IMR-90 (cell line): ENCODE measurements at regions not wholly inside any gene's neighbourhood (a gene's known extent, or its start where the extent isn't known, plus 50 kb on each side); places are given as distances from the start of the nearest gene placed in this dataset.

Source experiments
- ATAC-seq: fragments of 200-7000 bp; cut with Tn5 transposase; 2 replicates; pipeline ENCODE4 v1.9.1; 2020; ENCODE audit warnings: low read depth, mild to moderate bottlenecking, moderate library complexity
- BruUV-seq: library from RNA; stranded (reverse); fragments of 400-500 nt; replicated peaks from 2 replicates; lab custom pipeline; 2021; lab: Mats Ljungman, UMichigan
- CTCF ChIA-PET: fragments of 300-600 bp; formaldehyde crosslinking; extraction: SDS; loops from one replicate; lab custom pipeline; 2021; ENCODE audit warnings: antibody characterized with exemption; lab: Yijun Ruan, JAX
- POLR2A ChIA-PET: fragments of 300-600 bp; sonication (Branson Sonifier 250); formaldehyde crosslinking; loops from one replicate; lab custom pipeline; 2022; ENCODE audit warnings: antibody characterized with exemption; ENCODE audit not compliant: unreplicated experiment; lab: Charles Lee
- DNase-seq: peaks from one replicate; pipeline ENCODE4 v3.0.0; 2013
- H2AFZ ChIP-seq: replicated peaks from 2 replicates; pipeline ENCODE3; 2013; ENCODE audit warnings: low read length, mild to moderate bottlenecking; ENCODE audit not compliant: poor library complexity
- H2AK5ac ChIP-seq: 2 replicates; pipeline ENCODE4 v1.6.1; 2013; ENCODE audit warnings: low read depth, low read length, inconsistent platforms
- H2AK9ac ChIP-seq: replicated peaks from 2 replicates; pipeline ENCODE3; 2013; ENCODE audit warnings: mild to moderate bottlenecking, low read depth, low read length, moderate library complexity; ENCODE audit not compliant: poor library complexity
- H2BK120ac ChIP-seq: 2 replicates; pipeline ENCODE4 v1.6.1; 2013; ENCODE audit warnings: low read depth, low read length, inconsistent platforms
- H2BK15ac ChIP-seq: 3 replicates; pipeline ENCODE4 v1.6.1; 2013; ENCODE audit warnings: low read depth, low read length, inconsistent platforms
- H2BK20ac ChIP-seq: 2 replicates; pipeline ENCODE4 v1.6.1; 2013; ENCODE audit warnings: low read depth, mild to moderate bottlenecking, inconsistent platforms, low read length, moderate library complexity
- H2BK5ac ChIP-seq: 2 replicates; pipeline ENCODE4 v1.6.1; 2013; ENCODE audit warnings: mild to moderate bottlenecking, low read depth, low read length, inconsistent platforms; ENCODE audit not compliant: poor library complexity, severe bottlenecking
- H3K14ac ChIP-seq: replicated peaks from 2 replicates; pipeline ENCODE4 v1.6.1; 2013; ENCODE audit warnings: low read depth, low read length, inconsistent platforms
- H3K18ac ChIP-seq: 2 replicates; pipeline ENCODE4 v1.6.1; 2013; ENCODE audit warnings: low read depth, low read length, control low read depth
- H3K23ac ChIP-seq: 2 replicates; pipeline ENCODE4 v1.6.1; 2013; ENCODE audit warnings: low read depth, low read length, inconsistent platforms
- H3K27ac ChIP-seq: 2 replicates; pipeline ENCODE4 v1.5.1; 2013; ENCODE audit warnings: mild to moderate bottlenecking, control low read depth, low read length; ENCODE audit not compliant: insufficient read depth
- H3K27me3 ChIP-seq: 2 replicates; pipeline ENCODE4 v1.6.1; 2013; ENCODE audit warnings: low read length; ENCODE audit not compliant: control insufficient read depth, insufficient read depth
- H3K36me3 ChIP-seq: 2 replicates; pipeline ENCODE4 v1.6.1; 2013; ENCODE audit warnings: low read length, mixed read lengths; ENCODE audit not compliant: control insufficient read depth, insufficient read depth
- H3K4ac ChIP-seq: 2 replicates; pipeline ENCODE4 v1.6.1; 2013; ENCODE audit warnings: low read depth, low read length, inconsistent platforms
- H3K4me1 ChIP-seq: 2 replicates; pipeline ENCODE4 v1.6.1; 2013; ENCODE audit warnings: low read length, mixed read lengths; ENCODE audit not compliant: control insufficient read depth, insufficient read depth
- H3K4me2 ChIP-seq: 2 replicates; pipeline ENCODE4 v1.6.1; 2013; ENCODE audit warnings: low read depth, mild to moderate bottlenecking, control low read depth, low read length, moderate library complexity
- H3K4me3 ChIP-seq: 2 replicates; pipeline ENCODE4 v1.5.1; 2013; ENCODE audit warnings: low read depth, mild to moderate bottlenecking, control low read depth, low read length, moderate library complexity; ENCODE audit not compliant: insufficient read depth
- H3K56ac ChIP-seq: 2 replicates; pipeline ENCODE4 v1.6.1; 2013; ENCODE audit warnings: low read length, inconsistent platforms; ENCODE audit not compliant: insufficient read depth; ENCODE audit errors: extremely low read depth
- H3K79me1 ChIP-seq, 2 experiments: 2 replicates each; pipeline ENCODE4 v1.6.1; 2013; ENCODE audit warnings: low read length in 2 of 2, inconsistent platforms in 1 of 2, low read depth in 1 of 2
- H3K9ac ChIP-seq: 2 replicates; pipeline ENCODE4 v1.6.1; 2013; ENCODE audit warnings: low read depth, low read length, control low read depth
- H3K9me1 ChIP-seq: 2 replicates; pipeline ENCODE4 v1.6.1; 2013; ENCODE audit warnings: low read length, inconsistent platforms; ENCODE audit not compliant: insufficient read depth
- H3K9me3 ChIP-seq: 2 replicates; pipeline ENCODE4 v1.6.1; 2013; ENCODE audit warnings: low read length; ENCODE audit not compliant: control insufficient read depth, insufficient read depth
- H4K20me1 ChIP-seq: 2 replicates; pipeline ENCODE4 v1.6.1; 2013; ENCODE audit warnings: low read length, inconsistent platforms; ENCODE audit not compliant: insufficient read depth
- H4K5ac ChIP-seq: 2 replicates; pipeline ENCODE4 v1.6.1; 2013; ENCODE audit warnings: mild to moderate bottlenecking, low read depth, low read length, control low read depth
- H4K8ac ChIP-seq, 2 experiments: 2 replicates each; pipeline ENCODE4 v1.6.1; 2013; ENCODE audit warnings: low read depth in 2 of 2, low read length in 2 of 2, control low read depth in 1 of 2, inconsistent platforms in 1 of 2
- H4K91ac ChIP-seq: 2 replicates; pipeline ENCODE4 v1.6.1; 2013; ENCODE audit warnings: low read depth, low read length, inconsistent platforms; ENCODE audit not compliant: insufficient read depth
- CEBPB ChIP-seq: IDR thresholded peaks from 2 replicates; pipeline ENCODE4 v1.6.1; 2012; ENCODE audit warnings: low read depth, low read length, improper control_type of control experiment
- CTCF ChIP-seq: conservative IDR thresholded peaks from 2 replicates; pipeline ENCODE4 v1.5.1; 2012; ENCODE audit warnings: mild to moderate bottlenecking, low read depth, low read length, improper control_type of control experiment
- FOS ChIP-seq: fragments of 150-350 bp; IDR thresholded peaks from 2 replicates; pipeline ENCODE4 v1.6.1; 2016; ENCODE audit warnings: low read depth, low read length
- RAD21 ChIP-seq: IDR thresholded peaks from 2 replicates; pipeline ENCODE4 v1.6.1; 2012; ENCODE audit warnings: low read length, improper control_type of control experiment
- RCOR1 ChIP-seq: IDR thresholded peaks from 2 replicates; pipeline ENCODE4 v1.6.1; 2012; ENCODE audit warnings: mild to moderate bottlenecking, low read length, improper control_type of control experiment; ENCODE audit not compliant: insufficient replicate concordance
- SMC3 ChIP-seq: fragments of 150-350 bp; IDR thresholded peaks from 2 replicates; pipeline ENCODE4 v1.6.1; 2016; ENCODE audit warnings: low read depth, mild to moderate bottlenecking, antibody characterized with exemption, low read length, moderate library complexity
- dilution Hi-C: fragments of 300-500 bp; cut with HindIII; formaldehyde crosslinking; loops from one replicate; pipeline ENCODE4 v1.14.3; 2018; ENCODE audit warnings: low sequenced_read_pairs; ENCODE audit not compliant: unreplicated experiment
- in situ Hi-C: fragments of 300-500 bp; cut with MboI; formaldehyde crosslinking; loops from 3 replicates; pipeline ENCODE4 v1.14.3; 2019; ENCODE audit warnings: low sequenced_read_pairs, inconsistent platforms, mixed read lengths
- intact Hi-C: fragments of 100-400 bp; cut with micrococcal nuclease; formaldehyde crosslinking; loops from 2 replicates; pipeline ENCODE4 v1.10.0; 2022

GRCh38 chr3:132788301-132788671, 66.1 kb upstream of the NPHP3 start:
- H3K14ac ChIP-seq: no peak overlapping the region
- H2BK20ac ChIP-seq: no peak overlapping the region
- no TSS peak for BruUV-seq
- H2AFZ ChIP-seq: no peak overlapping the region
- H2BK15ac ChIP-seq: no peak overlapping the region
- H4K91ac ChIP-seq: no peak overlapping the region
- DNase-seq: peak; percentile 72
- POLR2A ChIA-PET: no interaction called here
- H3K9me1 ChIP-seq: no peaks in the 10 kb centered on the region
- H3K27ac ChIP-seq: no peak overlapping the region
- no peak overlapping the region for H3K56ac ChIP-seq
- H3K36me3 ChIP-seq: no peaks in the 10 kb centered on the region
- ATAC-seq: peak; percentile 56
- H3K4me1 ChIP-seq: no peaks in the 10 kb centered on the region
- H3K9ac ChIP-seq: no peak overlapping the region
- intact Hi-C loops: no loop called here
- CTCF ChIA-PET: no interaction called here
- H3K4me2 ChIP-seq: no peak overlapping the region
- no peak overlapping the region for H3K4ac ChIP-seq
- no peaks in the 10 kb centered on the region for H3K9me3 ChIP-seq
- no peak overlapping the region for H2AK9ac ChIP-seq
- no peak overlapping the region for H3K18ac ChIP-seq
- H2BK5ac ChIP-seq: no peak overlapping the region
- no peaks in the 10 kb centered on the region for H3K27me3 ChIP-seq
- dilution Hi-C loops: no loop called here
- TF ChIP-seq CEBPB (peak; percentile 91), RCOR1 (no peak), FOS (no peak), CTCF (no peak), SMC3 (no peak), RAD21 (no peak)
- H3K23ac ChIP-seq: no peak overlapping the region
- no peak overlapping the region for H4K8ac ChIP-seq
- no peaks in the 10 kb centered on the region for H4K20me1 ChIP-seq
- H2BK120ac ChIP-seq: no peak overlapping the region
- H3K4me3 ChIP-seq: no peak overlapping the region
- in situ Hi-C loops: no loop called here
- no peak overlapping the region for H2AK5ac ChIP-seq
- H3K79me1 ChIP-seq: no peaks in the 10 kb centered on the region
- H4K5ac ChIP-seq: no peak overlapping the region
